ENCODE measurements at regions not wholly inside any gene's neighbourhood (a gene's known extent, or its start where the extent isn't known, plus 50 kb on each side); places are given as distances from the start of the nearest gene placed in this dataset.

- H3K9me3 ChIP-seq (ENCODE audit: control insufficient read depth in 3 of 3, low read length in 3 of 3): peaks cover 0 to 1% (median 0%) of the 10 kb centered on the region in 3 donors
- no peak overlapping the region for H3K9ac ChIP-seq (ENCODE audit: low read depth in 1 of 3, low read length in 3 of 3)
- no peak overlapping the region for H3K4me3 ChIP-seq (ENCODE audit: low read length in 3 of 3)
- no peaks in the 10 kb centered on the region for H3K27me3 ChIP-seq (ENCODE audit: control insufficient read depth in 3 of 3, insufficient read depth in 3 of 3, low read length in 3 of 3)
- no peak overlapping the region for H3K27ac ChIP-seq (ENCODE audit: low read depth, low read length)
- no peaks in the 10 kb centered on the region for H3K36me3 ChIP-seq (ENCODE audit: control insufficient read depth in 3 of 3, insufficient read depth in 3 of 3, low read length in 3 of 3)
- H3K4me1 ChIP-seq (ENCODE audit: control insufficient read depth in 3 of 3, insufficient read depth in 3 of 3, low read length in 3 of 3): no peaks in the 10 kb centered on the region
These were observed 2007.1 kb downstream of the EFNA5 start for GRCh38 chr5:105663671-105664070.

GRCh38 chr5:105659396-105659795, 2011.3 kb downstream of the EFNA5 start:
- no peaks in the 10 kb centered on the region for H3K9me3 ChIP-seq (ENCODE audit: control insufficient read depth in 3 of 3, low read length in 3 of 3)
- no peaks in the 10 kb centered on the region for H3K4me1 ChIP-seq (ENCODE audit: control insufficient read depth in 3 of 3, insufficient read depth in 3 of 3, low read length in 3 of 3)
- H3K27ac ChIP-seq (ENCODE audit: low read depth, low read length): no peak overlapping the region
- H3K4me3 ChIP-seq (ENCODE audit: low read length in 3 of 3): no peak overlapping the region
- H3K27me3 ChIP-seq (ENCODE audit: control insufficient read depth in 3 of 3, insufficient read depth in 3 of 3, low read length in 3 of 3): no peaks in the 10 kb centered on the region
- no peak overlapping the region for H3K9ac ChIP-seq (ENCODE audit: low read depth in 1 of 3, low read length in 3 of 3)
- H3K36me3 ChIP-seq (ENCODE audit: control insufficient read depth in 3 of 3, insufficient read depth in 3 of 3, low read length in 3 of 3): no peaks in the 10 kb centered on the region

GRCh38 chr5:105640328-105640727, 2030.4 kb downstream of the EFNA5 start:
- Histone ChIP-seq H3K4me3 (ENCODE audit: low read length in 3 of 3) (no peak overlapping the region), H3K9ac (ENCODE audit: low read depth in 1 of 3, low read length in 3 of 3) (no peak overlapping the region), H3K9me3 (ENCODE audit: control insufficient read depth in 3 of 3, low read length in 3 of 3) (no peaks in the 10 kb centered on the region), H3K27me3 (ENCODE audit: control insufficient read depth in 3 of 3, insufficient read depth in 3 of 3, low read length in 3 of 3) (no peaks in the 10 kb centered on the region), H3K27ac (ENCODE audit: low read depth, low read length) (no peak overlapping the region), H3K36me3 (ENCODE audit: control insufficient read depth in 3 of 3, insufficient read depth in 3 of 3, low read length in 3 of 3) (no peaks in the 10 kb centered on the region), H3K4me1 (ENCODE audit: control insufficient read depth in 3 of 3, insufficient read depth in 3 of 3, low read length in 3 of 3) (no peaks in the 10 kb centered on the region)

- Histone ChIP-seq H3K4me1 (ENCODE audit: control insufficient read depth in 3 of 3, insufficient read depth in 3 of 3, low read length in 3 of 3) (no peaks in the 10 kb centered on the region), H3K36me3 (ENCODE audit: control insufficient read depth in 3 of 3, insufficient read depth in 3 of 3, low read length in 3 of 3) (no peaks in the 10 kb centered on the region), H3K27me3 (ENCODE audit: control insufficient read depth in 3 of 3, insufficient read depth in 3 of 3, low read length in 3 of 3) (no peaks in the 10 kb centered on the region), H3K9me3 (ENCODE audit: control insufficient read depth in 3 of 3, low read length in 3 of 3) (no peaks in the 10 kb centered on the region), H3K27ac (ENCODE audit: low read depth, low read length) (no peak overlapping the region), H3K4me3 (ENCODE audit: low read length in 3 of 3) (no peak overlapping the region), H3K9ac (ENCODE audit: low read depth in 1 of 3, low read length in 3 of 3) (no peak overlapping the region)
These were observed 2031.2 kb downstream of the EFNA5 start for GRCh38 chr5:105639511-105639910.

GRCh38 chr5:105639068-105639467, 2031.7 kb downstream of the EFNA5 start:
- no peak overlapping the region for H3K27ac ChIP-seq (ENCODE audit: low read depth, low read length)
- H3K9ac ChIP-seq (ENCODE audit: low read depth in 1 of 3, low read length in 3 of 3): no peak overlapping the region
- H3K4me1 ChIP-seq (ENCODE audit: control insufficient read depth in 3 of 3, insufficient read depth in 3 of 3, low read length in 3 of 3): no peaks in the 10 kb centered on the region
- H3K36me3 ChIP-seq (ENCODE audit: control insufficient read depth in 3 of 3, insufficient read depth in 3 of 3, low read length in 3 of 3): no peaks in the 10 kb centered on the region
- H3K9me3 ChIP-seq (ENCODE audit: control insufficient read depth in 3 of 3, low read length in 3 of 3): no peaks in the 10 kb centered on the region
- no peak overlapping the region for H3K4me3 ChIP-seq (ENCODE audit: low read length in 3 of 3)
- H3K27me3 ChIP-seq (ENCODE audit: control insufficient read depth in 3 of 3, insufficient read depth in 3 of 3, low read length in 3 of 3): no peaks in the 10 kb centered on the region

GRCh38 chr5:105638437-105638836, 2032.3 kb downstream of the EFNA5 start:
- H3K4me1 ChIP-seq (ENCODE audit: control insufficient read depth in 3 of 3, insufficient read depth in 3 of 3, low read length in 3 of 3): no peaks in the 10 kb centered on the region
- H3K36me3 ChIP-seq (ENCODE audit: control insufficient read depth in 3 of 3, insufficient read depth in 3 of 3, low read length in 3 of 3): no peaks in the 10 kb centered on the region
- H3K27ac ChIP-seq (ENCODE audit: low read depth, low read length): no peak overlapping the region
- no peaks in the 10 kb centered on the region for H3K9me3 ChIP-seq (ENCODE audit: control insufficient read depth in 3 of 3, low read length in 3 of 3)
- no peak overlapping the region for H3K4me3 ChIP-seq (ENCODE audit: low read length in 3 of 3)
- no peak overlapping the region for H3K9ac ChIP-seq (ENCODE audit: low read depth in 1 of 3, low read length in 3 of 3)
- H3K27me3 ChIP-seq (ENCODE audit: control insufficient read depth in 3 of 3, insufficient read depth in 3 of 3, low read length in 3 of 3): no peaks in the 10 kb centered on the region

GRCh38 chr5:105632043-105632442, 2038.7 kb downstream of the EFNA5 start:
- no peak overlapping the region for H3K27ac ChIP-seq (ENCODE audit: low read depth, low read length)
- no peak overlapping the region for H3K9ac ChIP-seq (ENCODE audit: low read depth in 1 of 3, low read length in 3 of 3)
- H3K36me3 ChIP-seq (ENCODE audit: control insufficient read depth in 3 of 3, insufficient read depth in 3 of 3, low read length in 3 of 3): no peaks in the 10 kb centered on the region
- H3K27me3 ChIP-seq (ENCODE audit: control insufficient read depth in 3 of 3, insufficient read depth in 3 of 3, low read length in 3 of 3): no peaks in the 10 kb centered on the region
- H3K4me1 ChIP-seq (ENCODE audit: control insufficient read depth in 3 of 3, insufficient read depth in 3 of 3, low read length in 3 of 3): no peaks in the 10 kb centered on the region
- H3K4me3 ChIP-seq (ENCODE audit: low read length in 3 of 3): no peak overlapping the region
- no peaks in the 10 kb centered on the region for H3K9me3 ChIP-seq (ENCODE audit: control insufficient read depth in 3 of 3, low read length in 3 of 3)

- Histone ChIP-seq H3K4me1 (ENCODE audit: control insufficient read depth in 3 of 3, insufficient read depth in 3 of 3, low read length in 3 of 3) (no peaks in the 10 kb centered on the region), H3K36me3 (ENCODE audit: control insufficient read depth in 3 of 3, insufficient read depth in 3 of 3, low read length in 3 of 3) (no peaks in the 10 kb centered on the region), H3K4me3 (ENCODE audit: low read length in 3 of 3) (no peak overlapping the region), H3K27me3 (ENCODE audit: control insufficient read depth in 3 of 3, insufficient read depth in 3 of 3, low read length in 3 of 3) (no peaks in the 10 kb centered on the region), H3K27ac (ENCODE audit: low read depth, low read length) (no peak overlapping the region), H3K9me3 (ENCODE audit: control insufficient read depth in 3 of 3, low read length in 3 of 3) (no peaks in the 10 kb centered on the region), H3K9ac (ENCODE audit: low read depth in 1 of 3, low read length in 3 of 3) (no peak overlapping the region)
These were observed 2039.9 kb downstream of the EFNA5 start for GRCh38 chr5:105630803-105631202.

- Histone ChIP-seq H3K4me1 (ENCODE audit: control insufficient read depth in 3 of 3, insufficient read depth in 3 of 3, low read length in 3 of 3) (no peaks in the 10 kb centered on the region), H3K27ac (ENCODE audit: low read depth, low read length) (no peak overlapping the region), H3K36me3 (ENCODE audit: control insufficient read depth in 3 of 3, insufficient read depth in 3 of 3, low read length in 3 of 3) (no peaks in the 10 kb centered on the region), H3K27me3 (ENCODE audit: control insufficient read depth in 3 of 3, insufficient read depth in 3 of 3, low read length in 3 of 3) (no peaks in the 10 kb centered on the region), H3K9me3 (ENCODE audit: control insufficient read depth in 3 of 3, low read length in 3 of 3) (no peaks in the 10 kb centered on the region), H3K9ac (ENCODE audit: low read depth in 1 of 3, low read length in 3 of 3) (no peak overlapping the region), H3K4me3 (ENCODE audit: low read length in 3 of 3) (no peak overlapping the region)
These were observed 2051.0 kb downstream of the EFNA5 start for GRCh38 chr5:105619725-105620124.

GRCh38 chr5:105617436-105618215, 2053.1 kb downstream of the EFNA5 start:
- no peak overlapping the region for H3K4me3 ChIP-seq (ENCODE audit: low read length in 3 of 3)
- no peaks in the 10 kb centered on the region for H3K4me1 ChIP-seq (ENCODE audit: control insufficient read depth in 3 of 3, insufficient read depth in 3 of 3, low read length in 3 of 3)
- H3K36me3 ChIP-seq (ENCODE audit: control insufficient read depth in 3 of 3, insufficient read depth in 3 of 3, low read length in 3 of 3): no peaks in the 10 kb centered on the region
- H3K27ac ChIP-seq (ENCODE audit: low read depth, low read length): no peak overlapping the region
- no peaks in the 10 kb centered on the region for H3K9me3 ChIP-seq (ENCODE audit: control insufficient read depth in 3 of 3, low read length in 3 of 3)
- no peak overlapping the region for H3K9ac ChIP-seq (ENCODE audit: low read depth in 1 of 3, low read length in 3 of 3)
- H3K27me3 ChIP-seq (ENCODE audit: control insufficient read depth in 3 of 3, insufficient read depth in 3 of 3, low read length in 3 of 3): no peaks in the 10 kb centered on the region
